GM18507 (cell line): ENCODE measurements at regions not wholly inside any gene's neighbourhood (a gene's known extent, or its start where the extent isn't known, plus 50 kb on each side); places are given as distances from the start of the nearest gene placed in this dataset.
A peak's percentile ranks its signal among the peaks of the same experiment; 100 is the strongest.
"Not testable (repeated sequence)": the region's sequence is repeated elsewhere in the genome, so short reads cannot be mapped to it uniquely, and the experiment has no call there.

ENCODE experiments used
- DNase-seq: peaks from one replicate; pipeline ENCODE4 v3.0.0; 2011; ENCODE audit warnings: low read depth; ENCODE audit not compliant: insufficient read length; ENCODE audit errors: extremely low spot score
- FAIRE-seq: peaks from 2 replicates; lab custom pipeline; 2011; peaks lifted over from hg19 to GRCh38; lab: Jason Lieb, UNC

DNA sequence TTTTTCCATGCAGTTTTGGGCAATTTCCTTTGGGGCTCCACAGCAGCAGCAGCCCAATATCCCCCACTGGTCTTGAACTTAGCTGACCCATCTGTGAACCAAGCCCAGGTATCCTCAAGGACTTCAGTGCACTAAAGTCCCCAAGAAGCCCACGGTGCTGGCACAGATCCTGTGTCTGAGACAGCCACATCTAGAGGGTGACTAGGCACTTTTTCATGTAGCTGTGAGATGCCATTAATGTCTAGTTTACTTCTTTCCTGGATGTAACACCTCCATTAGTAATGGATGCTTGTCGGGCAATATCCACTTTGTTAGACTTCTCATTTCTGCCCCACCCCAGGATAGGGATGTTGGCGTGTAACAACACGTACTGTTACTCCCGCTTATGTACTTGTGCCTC, 117.9 kb downstream of the GPCPD1 start:
- DNase-seq = no peak
- FAIRE-seq = no peak

DNA sequence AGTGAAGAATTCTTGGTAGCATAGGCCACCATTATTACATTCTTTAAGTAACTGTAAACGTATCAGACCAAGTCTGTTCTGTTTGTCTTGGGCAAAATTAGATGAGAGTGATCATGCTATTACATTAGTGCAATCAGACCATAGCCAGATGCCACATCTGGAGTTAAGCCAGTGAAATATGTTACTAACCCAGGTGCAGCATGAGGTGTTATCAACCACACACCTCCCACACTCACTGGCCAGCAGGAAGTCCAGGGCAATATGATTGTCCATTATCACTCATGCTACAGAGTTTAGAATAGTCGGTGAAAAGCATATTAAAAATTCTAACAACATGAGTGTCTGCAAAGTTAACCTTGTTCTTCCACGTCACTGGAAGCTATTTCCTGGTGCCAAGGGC, 119.4 kb downstream of the GPCPD1 start:
- no peak for DNase-seq

DNA sequence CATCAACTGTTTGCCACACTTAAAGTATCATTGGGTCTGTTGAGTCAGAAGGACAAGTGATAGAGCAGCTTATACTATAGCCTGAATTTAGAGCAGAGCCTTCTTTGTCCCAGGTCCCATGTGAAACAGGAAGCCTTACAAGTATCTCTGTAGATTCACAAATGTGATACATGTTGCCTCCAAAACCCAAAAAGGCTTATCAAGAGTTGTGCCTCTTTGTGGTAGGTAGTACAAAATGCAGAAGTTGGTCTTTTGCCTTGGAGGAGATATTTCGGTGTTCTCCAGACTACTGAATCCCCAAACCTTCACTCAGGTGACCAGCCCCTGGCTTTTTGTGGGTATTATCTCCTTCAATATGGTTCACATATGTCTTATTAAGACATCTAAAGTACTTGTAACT, 121.2 kb downstream of the GPCPD1 start:
- no peak for FAIRE-seq
- no peak for DNase-seq

More for the DNA sequence above, 119.4 kb downstream of the GPCPD1 start:
- FAIRE-seq = no peak

DNA sequence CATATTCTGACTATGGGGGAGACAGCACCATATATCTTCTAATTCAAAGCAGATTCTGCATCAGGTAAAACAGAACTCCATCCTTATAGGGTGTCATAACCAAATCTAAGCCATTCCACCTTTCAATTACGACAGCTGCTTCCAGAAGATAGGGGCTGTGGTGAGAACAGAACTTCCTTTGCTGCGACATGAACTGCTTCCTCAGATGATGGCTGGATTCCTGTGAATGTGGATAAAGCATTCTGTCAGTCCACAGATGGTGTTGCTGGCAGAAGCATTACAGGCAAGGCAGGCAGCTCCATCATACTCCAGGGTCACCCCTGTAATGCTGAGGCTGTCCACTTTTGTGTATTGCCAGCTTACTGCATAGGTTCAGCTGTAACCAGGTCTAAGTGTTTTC, 122.0 kb downstream of the GPCPD1 start:
- FAIRE-seq = no peak
- DNase-seq = no peak

DNA sequence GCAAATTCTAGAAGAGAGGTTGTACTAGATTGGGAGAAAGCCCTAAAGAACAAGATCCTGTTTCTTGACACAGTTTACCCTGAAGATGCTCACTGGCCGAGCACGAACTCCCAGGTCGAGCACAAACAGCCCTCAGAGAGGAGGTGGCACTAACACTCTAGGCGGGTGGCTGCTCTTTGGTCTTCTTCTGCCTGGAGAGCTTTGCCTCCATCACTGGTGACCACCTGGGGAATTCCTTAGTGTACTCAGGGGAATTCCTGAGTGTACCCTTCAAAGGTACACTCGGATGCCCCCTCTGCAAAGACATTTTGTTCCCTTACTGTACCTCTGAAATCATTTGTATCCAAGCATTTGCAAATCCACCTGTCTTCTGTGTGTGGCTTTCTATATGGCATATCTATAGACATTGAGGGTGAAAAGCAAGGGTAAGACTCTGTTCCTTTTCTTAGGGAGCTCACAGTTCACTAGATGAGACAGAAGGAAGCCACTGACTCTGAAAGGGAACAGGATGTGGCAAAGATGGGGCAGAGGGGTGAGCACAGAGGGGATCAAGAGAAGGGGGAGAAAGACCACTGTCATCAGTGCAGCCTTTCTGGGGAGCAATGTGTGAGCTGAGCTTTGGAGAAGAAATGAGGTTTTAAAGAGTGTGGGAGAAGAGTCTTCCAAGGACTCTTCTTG, 124.3 kb downstream of the GPCPD1 start:
- FAIRE-seq (peak; percentile 47), DNase-seq (no peak)

DNA sequence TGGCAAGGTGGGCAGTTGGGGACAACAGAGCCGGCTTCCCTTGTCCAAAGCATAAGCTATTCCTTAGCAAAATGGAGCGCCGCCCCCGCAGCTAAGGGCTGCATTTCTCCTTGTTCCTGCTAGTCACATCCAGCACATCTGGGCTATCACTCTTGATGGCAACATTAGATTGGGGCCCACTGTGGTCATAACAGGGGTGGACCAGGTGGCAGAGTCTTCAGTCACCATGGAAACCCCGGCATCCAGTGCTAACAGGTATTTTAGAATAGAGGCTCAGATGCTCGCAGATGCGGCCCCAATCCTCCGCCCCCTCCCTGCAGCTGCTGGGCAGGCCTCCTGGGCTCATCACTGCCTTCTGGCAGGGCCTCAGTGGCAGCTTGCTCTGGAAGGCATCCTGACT, 125.9 kb downstream of the GPCPD1 start:
- no peak for FAIRE-seq
- no peak for DNase-seq

DNA sequence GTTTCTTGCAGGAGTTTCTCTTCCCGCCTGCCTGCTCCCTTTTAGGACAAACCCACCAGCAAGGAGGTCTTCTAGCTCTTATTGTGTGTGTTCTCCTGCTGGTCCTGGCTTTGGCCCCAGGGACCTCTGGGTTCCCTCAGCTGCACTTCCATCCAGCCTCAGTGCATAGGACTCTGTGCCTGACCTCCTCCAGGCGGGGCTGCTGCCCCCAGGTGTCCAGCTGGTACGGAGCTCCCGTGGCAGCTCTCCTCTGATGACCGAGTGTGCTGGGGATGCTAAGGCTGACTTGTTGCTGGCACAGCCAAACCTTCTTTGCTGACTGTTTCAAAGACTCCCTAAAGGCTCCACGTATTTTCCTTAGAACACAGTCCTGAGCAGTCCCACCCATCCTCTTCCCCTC, 126.5 kb downstream of the GPCPD1 start:
- no peak for FAIRE-seq
- DNase-seq = no peak

DNA sequence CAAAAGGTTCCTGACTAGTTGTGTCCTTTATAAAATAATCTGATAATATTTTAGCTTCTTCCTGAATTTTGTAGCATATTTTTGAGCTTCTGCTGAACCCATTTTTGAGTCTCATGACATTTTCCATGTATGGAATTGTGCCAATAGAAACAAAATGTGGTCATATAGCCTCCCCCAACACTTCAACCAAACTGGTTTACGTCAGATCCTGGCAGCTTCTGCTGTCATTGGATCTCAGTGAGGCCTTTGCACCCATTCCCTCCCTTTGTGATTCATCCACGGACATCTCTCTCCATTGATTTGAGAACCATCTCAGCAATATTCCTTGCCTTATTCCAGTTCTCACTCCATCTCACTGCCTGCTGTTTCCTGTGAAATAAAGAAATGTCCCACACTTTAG, 128.0 kb downstream of the GPCPD1 start:
- FAIRE-seq (no peak), DNase-seq (no peak)

DNA sequence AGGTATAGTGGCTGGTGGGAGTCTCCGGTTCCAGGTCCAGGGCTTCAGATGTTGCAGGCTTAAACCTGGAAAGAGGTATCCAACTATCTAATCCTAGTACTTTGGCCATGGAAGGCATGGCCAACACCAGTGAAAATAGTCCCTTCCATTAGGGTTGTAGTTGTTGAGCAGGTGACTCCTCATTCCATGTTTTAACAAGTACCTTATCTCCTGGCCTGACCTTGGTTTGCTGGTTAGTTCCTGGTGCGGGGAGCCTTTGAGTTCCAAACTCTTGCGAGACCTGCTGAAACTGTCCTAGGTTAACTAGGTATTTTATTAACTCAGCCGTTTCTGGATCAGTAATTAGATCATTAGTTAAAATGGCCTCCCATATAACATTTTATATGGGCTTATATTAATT, 128.9 kb downstream of the GPCPD1 start:
- DNase-seq (no peak), FAIRE-seq (no peak)

DNA sequence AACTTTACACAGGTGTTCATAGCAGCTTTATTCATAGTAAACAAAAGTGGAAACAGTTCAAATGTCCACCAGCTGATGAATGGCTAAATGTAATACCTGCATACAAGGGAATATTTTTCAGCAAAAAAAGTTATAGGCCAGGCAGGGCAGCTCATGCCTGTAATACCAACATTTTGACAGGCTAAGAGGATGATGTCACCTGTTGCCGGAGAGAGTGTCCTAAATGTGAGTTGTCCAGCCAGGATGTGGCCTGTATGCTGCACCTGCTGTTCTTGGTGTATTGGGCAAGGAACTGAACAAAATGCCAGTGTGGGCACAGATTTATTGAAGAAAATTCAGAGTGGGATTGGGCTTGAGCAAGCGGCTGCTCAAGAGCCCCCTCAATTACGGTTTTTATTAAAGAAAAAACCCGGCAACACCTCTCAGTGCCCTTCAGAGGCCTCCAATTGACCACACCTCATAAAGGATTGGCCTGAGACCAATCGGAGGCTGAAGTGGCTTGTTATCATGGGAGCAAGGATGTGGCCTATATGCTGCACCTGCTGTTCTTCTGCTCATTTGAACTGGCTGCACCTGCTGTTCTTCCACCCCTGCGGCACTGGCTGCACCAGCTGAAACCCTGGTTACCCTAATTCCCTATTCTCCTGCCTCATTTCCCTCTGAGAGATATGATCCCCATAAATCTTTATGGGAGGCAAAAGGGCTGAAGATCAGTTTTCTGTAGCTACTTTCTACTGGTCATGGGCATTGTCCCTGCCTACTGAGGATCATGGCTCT, 129.8 kb downstream of the GPCPD1 start:
- FAIRE-seq (no peak), DNase-seq (no peak)

DNA sequence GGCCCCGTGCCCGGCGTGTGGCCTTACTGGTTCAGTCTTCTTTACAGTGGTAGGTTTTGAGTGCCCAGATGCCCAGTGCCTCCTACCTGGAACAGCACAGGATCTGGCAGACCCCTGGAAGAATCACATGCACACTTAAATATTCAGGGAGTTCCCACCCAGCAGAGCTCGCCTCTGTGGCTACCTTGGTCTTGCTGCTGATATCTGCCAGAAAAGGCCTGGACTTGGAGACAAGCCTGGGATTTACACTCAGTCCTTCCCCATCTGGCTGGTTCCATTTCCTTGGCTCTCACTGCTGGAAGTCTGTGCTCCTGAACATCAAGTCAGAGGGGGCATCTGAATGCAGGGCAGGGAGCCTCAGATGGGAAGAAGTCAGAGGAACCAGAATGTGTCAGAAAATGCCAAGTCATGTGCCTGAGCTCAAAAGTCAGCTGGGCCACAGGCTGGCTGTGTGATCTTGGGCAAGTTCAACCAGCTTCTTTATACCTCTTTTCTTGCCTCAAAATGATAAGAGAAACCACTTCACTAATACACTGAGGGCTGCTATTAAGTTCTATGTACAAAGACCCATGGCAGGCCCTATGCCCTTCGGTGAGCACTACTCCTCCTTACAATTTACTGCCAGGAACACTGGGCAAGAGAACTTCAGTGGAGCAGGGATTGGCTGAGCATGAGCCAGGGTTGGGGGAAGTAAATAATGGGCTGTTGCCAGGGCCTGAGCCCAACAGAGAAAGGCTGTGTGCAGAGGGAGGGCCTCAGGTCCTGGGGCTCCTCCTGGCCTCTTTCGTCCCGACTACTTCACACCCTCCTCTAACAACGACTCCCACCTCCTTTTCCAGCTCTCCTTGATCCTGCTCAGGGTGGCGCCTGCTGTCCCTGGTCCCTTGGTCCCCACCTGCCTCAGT, 135.9 kb downstream of the GPCPD1 start:
- DNase-seq = no peak
- no peak for FAIRE-seq

DNA sequence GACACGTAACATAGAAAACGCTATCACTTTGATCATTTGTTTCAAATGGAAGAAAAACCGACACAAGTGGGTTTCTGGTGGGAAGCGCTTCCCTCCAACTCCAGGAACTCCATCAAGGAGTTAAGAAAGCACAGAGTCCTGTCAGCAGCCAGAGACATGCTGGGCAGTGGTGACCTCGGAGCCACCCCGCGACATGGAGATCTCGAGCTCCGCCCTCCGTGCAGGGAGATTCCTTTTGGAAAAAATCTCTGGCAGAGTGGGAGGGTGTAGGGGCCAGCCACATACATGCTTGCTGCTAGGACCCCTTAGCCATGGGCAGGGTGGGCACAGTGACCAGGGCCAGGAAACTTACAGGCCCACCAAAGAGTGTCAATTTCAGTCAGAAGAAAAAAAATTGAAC, 138.9 kb downstream of the GPCPD1 start:
- FAIRE-seq, DNase-seq: not testable (repeated sequence)

DNA sequence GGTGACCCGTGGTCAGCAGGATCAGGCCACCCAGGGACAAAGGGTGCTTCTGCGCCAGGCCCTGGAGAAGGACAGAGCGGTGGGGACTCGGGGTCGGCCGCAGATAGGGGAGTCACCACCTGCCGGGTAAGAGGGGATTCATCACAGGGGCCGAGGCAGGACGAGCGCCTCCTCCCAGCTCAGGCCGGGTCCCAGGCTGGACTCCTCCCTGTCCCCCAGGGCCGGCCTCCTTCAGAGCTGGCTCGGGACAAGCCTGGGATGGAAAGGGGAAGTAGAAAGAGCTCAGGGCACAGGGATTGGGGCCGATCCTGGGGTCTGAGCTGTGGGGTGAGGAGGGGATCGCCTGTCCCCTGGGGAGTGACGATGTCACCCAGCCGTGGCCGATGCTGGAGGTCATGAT, 139.4 kb downstream of the GPCPD1 start:
- DNase-seq (no peak), FAIRE-seq (no peak)

DNA sequence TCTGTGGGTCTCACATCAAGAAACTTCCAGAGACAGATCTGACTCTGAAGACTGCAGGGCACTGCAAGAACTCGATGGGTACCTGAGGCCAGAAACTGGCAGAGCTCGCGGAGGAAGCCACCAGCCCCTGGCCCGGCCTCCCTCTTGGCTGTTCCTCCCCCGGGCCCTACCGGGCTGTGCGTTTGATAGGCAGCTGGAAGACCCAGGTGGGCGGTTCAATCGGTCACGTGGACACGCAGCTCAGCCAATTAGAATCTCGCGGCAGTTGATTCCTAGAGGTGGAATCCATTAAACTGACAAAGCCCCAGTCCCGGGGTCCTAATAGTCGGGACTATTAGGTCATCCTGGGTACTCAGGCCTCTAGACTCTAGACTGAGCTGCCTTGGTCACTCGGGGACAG, 139.9 kb downstream of the GPCPD1 start:
- no peak for DNase-seq
- FAIRE-seq = no peak

DNA sequence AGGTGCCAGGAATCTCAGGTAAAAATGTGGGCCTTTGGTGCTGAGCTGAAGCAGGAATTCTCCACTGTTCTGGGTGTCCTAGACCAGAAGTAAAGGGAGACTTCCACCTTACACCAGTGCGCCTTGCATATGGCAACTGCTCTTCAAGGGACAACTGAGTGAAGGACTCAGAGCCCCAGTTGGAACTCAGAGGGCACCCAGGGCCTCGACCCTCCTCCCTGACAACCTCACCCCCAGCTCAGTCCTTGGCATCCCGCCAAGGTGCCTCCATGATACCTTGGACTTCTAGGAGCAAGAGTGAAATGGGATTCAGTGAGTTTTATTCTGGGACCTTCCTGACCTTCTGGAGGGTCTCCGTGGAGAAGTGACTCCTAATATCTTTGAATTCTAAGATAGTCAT, 140.3 kb downstream of the GPCPD1 start:
- DNase-seq (no peak), FAIRE-seq (no peak)

DNA sequence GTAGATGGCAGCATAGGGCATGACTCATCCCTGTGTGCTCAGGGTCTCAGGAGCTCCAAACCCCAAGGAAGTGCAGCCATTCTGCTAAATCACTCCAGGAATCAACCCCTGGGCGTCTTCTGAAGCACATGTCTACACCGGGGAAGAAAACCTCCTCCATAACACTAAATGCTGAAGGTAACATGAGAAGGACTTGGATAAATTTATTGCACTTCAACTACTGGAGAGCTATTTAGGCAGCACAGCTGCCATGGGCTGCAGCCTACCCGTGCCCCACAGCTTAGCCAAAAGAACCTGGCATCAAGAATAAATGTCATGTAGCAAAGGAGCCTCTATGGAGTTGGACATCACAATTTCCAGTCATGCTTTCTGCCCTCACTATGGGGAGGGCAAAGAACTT, 141.7 kb downstream of the GPCPD1 start:
- no peak for FAIRE-seq

DNA sequence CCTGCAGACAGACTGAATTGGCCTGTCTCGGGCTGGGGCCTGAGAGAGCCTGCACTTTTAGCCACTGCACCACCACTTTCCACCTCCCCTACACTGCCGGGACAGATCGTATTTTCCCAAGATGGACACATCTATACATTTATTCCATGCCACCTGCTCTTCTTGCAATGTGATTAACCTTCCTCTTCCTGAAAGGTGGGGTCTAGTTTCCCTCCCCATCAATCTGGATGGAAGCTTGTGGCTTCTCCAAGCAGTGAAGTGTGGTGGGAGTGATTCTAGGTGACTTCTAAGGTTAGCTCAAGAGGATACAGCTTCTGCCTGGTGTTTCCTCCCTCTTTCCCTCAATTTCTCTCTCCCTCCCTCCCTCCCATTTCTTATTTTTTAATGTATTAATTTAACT, 143.7 kb downstream of the GPCPD1 start:
- no peak for FAIRE-seq
- DNase-seq = no peak

More for the DNA sequence above, 141.7 kb downstream of the GPCPD1 start:
- DNase-seq = no peak

DNA sequence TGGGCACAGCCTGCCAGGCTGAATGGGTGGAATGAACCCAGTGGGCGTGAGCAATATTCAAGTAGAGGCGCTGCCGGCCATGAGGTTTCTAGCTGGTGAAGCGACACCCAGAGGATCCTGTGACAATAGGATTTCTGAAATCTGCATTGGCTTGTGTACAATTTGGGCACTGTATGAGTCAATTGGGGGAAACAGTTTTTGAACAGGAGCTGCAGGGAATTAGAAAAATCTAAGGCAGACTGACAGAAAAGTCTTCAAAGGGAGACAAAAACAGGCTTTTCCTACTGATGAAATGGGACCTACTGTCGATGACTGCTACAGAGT, 145.2 kb downstream of the GPCPD1 start:
- no peak for FAIRE-seq

DNA sequence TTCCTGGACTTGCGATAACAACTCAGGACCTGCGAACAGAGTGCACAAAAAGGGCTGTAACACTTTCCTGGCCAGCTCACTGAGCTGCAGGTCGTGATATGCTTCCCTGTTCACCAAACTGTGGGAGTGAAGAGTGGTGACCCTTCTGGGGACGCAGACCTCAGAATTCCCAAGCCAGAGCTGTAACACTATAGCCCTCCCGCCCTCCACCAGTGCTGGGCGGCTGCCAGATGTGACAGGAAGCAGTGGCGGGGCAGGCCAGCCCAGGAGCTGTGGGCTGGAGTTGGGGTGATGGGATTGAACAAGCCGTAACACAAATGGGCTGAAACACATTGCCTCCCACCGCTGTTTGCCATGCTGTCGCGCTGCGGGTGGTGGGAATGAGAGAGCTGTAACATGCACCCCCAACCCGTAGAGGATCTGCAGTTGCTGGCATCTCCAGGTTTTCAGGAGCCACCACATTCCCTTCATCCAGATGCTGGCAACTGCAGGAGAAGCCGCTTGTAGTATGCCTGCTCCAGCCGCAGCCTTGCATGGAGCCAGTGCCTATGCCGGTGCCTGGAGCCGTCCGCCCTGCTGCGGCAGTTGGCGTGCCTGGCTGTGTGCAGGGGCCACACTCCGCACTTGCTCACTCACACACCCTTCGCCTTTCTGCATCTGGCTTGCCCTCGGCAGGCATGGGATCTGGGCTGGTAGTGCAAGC, 145.8 kb downstream of the GPCPD1 start:
- FAIRE-seq (no peak), DNase-seq (no peak)

More for the DNA sequence above, 145.2 kb downstream of the GPCPD1 start:
- no peak for DNase-seq
